Osteoblast (primary cell): ENCODE measurements at regions not wholly inside any gene's neighbourhood (a gene's known extent, or its start where the extent isn't known, plus 50 kb on each side); places are given as distances from the start of the nearest gene placed in this dataset.
"Not testable (repeated sequence)": the region's sequence is repeated elsewhere in the genome, so short reads cannot be mapped to it uniquely, and the experiment has no call there.

Experiments
- DNase-seq: peaks from one replicate; pipeline ENCODE4 v3.0.0; 2011; ENCODE audit warnings: low spot score, mixed read lengths; ENCODE audit not compliant: insufficient read length; ENCODE audit errors: missing footprints
- H2AFZ ChIP-seq: 2 replicates; pipeline ENCODE4 v1.6.0; 2011; ENCODE audit warnings: mild to moderate bottlenecking, low read length
- H3K27ac ChIP-seq: 2 replicates; pipeline ENCODE4 v1.5.1; 2011; ENCODE audit warnings: mild to moderate bottlenecking, low read depth, low read length, moderate library complexity
- H3K27me3 ChIP-seq: 2 replicates; pipeline ENCODE4 v1.6.0; 2012; ENCODE audit warnings: mild to moderate bottlenecking, control low read depth, inconsistent platforms, low read length, moderate library complexity; ENCODE audit not compliant: insufficient read depth
- H3K36me3 ChIP-seq: 2 replicates; pipeline ENCODE4 v1.5.1; 2011; ENCODE audit warnings: mild to moderate bottlenecking, low read length, control low read depth, moderate library complexity; ENCODE audit not compliant: insufficient read depth
- H3K4me1 ChIP-seq: 2 replicates; pipeline ENCODE4 v1.5.1; 2011; ENCODE audit warnings: mild to moderate bottlenecking, low read length, control low read depth, moderate library complexity; ENCODE audit not compliant: insufficient read depth
- H3K4me2 ChIP-seq: 2 replicates; pipeline ENCODE4 v1.6.0; 2011; ENCODE audit warnings: mild to moderate bottlenecking, low read length; ENCODE audit not compliant: insufficient read depth
- H3K4me3 ChIP-seq: fragments of 200-600 bp; sonication (generic); 3 replicates; pipeline ENCODE4 v1.5.1; 2012; ENCODE audit warnings: mild to moderate bottlenecking, low read length, inconsistent platforms; ENCODE audit not compliant: insufficient read depth
- H3K79me2 ChIP-seq: 2 replicates; pipeline ENCODE4 v1.6.0; 2012; ENCODE audit warnings: mild to moderate bottlenecking, low read length, control low read depth, inconsistent platforms; ENCODE audit not compliant: insufficient read depth
- H3K9me3 ChIP-seq: 2 replicates; pipeline ENCODE4 v1.5.1; 2011; ENCODE audit warnings: low read depth, low read length, control low read depth
- H4K20me1 ChIP-seq: 2 replicates; pipeline ENCODE4 v1.6.0; 2012; ENCODE audit warnings: mild to moderate bottlenecking, low read length, control low read depth; ENCODE audit not compliant: insufficient read depth

DNA sequence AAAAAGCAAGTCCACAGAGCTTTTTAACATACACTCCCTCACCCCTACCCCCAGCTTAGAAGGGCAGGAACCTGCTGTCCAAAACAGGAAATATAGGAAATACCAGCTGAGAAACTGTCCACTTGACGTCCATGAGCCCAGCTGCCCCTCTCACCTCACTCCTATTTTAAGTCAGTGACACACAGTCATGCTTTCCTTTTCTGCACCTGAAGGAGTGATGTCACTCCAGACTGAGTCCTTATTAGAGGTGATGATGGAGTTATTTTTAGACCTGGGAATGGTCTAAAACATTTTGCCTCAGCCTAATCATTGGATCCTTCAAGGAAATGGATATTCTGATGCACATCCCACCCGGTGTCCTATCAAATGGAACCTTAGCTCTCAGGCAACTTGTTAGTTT, 217.8 kb downstream of the BCL2L11 start:
- H3K36me3 ChIP-seq, H3K27ac ChIP-seq, H2AFZ ChIP-seq, H3K4me1 ChIP-seq, H3K9me3 ChIP-seq, H3K27me3 ChIP-seq, H3K79me2 ChIP-seq, DNase-seq, H3K4me2 ChIP-seq, H3K4me3 ChIP-seq, H4K20me1 ChIP-seq: not testable (repeated sequence)

DNA sequence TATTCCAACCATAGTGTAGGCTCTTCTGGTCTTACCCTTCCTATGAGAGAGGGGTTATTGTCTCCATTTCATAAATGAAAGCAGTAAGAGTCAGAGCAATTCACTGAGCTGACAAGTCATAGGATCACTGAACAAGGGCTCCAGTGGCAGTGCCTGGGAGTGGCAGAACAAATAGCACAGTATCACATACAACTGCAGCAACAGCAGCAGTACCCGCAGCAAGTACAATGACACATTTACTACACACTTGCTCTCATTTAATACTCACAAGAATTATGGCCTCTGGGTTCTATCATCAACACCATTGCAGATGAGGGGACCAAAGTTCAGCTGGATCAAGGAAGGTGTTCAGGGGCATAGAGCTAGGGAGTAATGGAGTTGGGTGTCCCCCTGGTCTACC, 218.8 kb downstream of the BCL2L11 start:
- not testable (repeated sequence) for H3K36me3 ChIP-seq, H3K79me2 ChIP-seq, H3K9me3 ChIP-seq, H3K4me1 ChIP-seq, H3K4me3 ChIP-seq, H3K27ac ChIP-seq, DNase-seq, H3K4me2 ChIP-seq, H3K27me3 ChIP-seq, H2AFZ ChIP-seq, H4K20me1 ChIP-seq

DNA sequence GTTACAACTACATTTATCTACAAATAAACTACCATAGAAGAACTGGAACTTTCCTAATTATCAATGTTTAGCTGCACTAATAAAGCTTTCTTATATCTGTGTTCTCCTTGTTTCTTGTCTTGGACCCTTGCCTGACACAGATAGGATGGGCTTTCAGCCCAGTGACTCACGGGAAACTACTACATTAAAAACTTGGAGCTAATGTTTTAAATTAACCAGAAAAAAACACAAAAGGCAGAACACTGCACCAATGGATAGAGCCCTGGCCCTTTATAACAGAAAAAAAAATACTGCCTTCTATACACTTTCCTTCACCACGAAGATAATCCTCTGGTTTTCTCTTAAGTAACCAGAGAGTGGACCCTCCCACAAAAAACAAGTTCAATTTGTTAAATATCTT, 223.9 kb downstream of the BCL2L11 start:
- H3K4me3 ChIP-seq, H3K36me3 ChIP-seq, H2AFZ ChIP-seq, H3K79me2 ChIP-seq, H4K20me1 ChIP-seq, DNase-seq, H3K4me2 ChIP-seq, H3K9me3 ChIP-seq, H3K27me3 ChIP-seq, H3K4me1 ChIP-seq, H3K27ac ChIP-seq: not testable (repeated sequence)

DNA sequence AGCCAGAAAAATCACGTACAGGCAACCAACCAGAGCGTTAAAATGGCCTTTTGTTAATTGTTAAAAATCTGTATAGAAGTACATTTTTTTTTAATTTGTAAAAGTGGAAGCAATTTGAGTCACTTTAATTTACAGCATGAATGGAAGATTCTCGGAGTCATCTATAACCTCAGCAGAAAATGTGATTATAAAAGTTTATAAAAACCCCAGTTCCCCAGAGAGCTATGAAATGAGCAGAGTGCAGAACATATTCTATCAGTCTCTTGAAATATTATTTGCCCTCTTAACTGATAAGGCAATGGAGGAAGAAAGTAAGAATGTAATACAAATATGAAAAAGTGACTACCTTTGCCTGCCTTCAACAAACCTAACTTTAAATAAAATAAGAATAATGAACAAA, 224.7 kb downstream of the BCL2L11 start:
- not testable (repeated sequence) for H3K79me2 ChIP-seq, H2AFZ ChIP-seq, H3K4me1 ChIP-seq, H3K27me3 ChIP-seq, H3K9me3 ChIP-seq, H3K27ac ChIP-seq, H3K4me2 ChIP-seq, H4K20me1 ChIP-seq, H3K4me3 ChIP-seq, DNase-seq, H3K36me3 ChIP-seq

DNA sequence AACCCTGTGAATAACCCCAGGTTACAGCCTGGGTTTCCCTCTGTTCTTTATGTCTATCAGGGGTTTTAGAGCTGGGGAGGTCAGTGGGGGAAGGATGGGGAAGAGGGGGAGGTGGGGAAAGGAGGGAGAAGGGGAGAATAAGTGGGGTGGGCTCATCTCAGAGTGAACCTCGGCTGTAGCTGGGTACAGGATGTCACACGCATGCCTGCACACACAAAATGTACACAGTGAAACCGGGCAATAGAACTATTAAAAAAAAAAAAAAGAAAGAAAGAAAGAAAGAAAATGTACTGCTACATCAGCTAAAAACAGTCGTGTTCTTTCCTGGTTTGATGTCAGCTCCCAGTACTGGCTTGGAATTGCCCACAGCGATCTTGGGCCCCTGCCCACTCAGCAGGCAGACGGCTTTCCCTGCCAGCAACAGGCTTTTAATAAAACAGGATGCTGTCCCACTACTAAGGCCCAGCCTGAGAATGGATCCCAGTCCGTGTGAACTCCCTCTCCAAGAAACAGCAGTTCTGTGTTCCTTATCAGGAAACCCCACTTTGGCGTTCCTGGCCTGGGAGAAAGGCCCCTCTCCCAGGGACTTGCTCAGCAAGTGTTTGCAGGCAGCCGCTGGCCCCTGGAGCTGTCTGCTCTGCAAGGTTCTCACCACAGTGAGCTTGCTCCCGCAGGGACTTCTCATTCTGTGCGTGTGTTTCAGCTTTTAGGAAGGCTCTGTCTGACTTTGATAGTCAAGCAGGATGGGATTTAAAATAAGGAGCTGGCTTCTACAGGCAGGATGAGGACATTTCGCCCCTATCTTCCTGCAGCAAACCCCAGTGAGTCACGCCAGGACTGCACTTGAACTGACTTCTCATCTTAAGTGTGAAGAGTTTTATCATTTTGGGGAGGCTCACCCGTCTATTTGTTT, 225.6 kb downstream of the BCL2L11 start:
- H4K20me1 ChIP-seq, H3K27me3 ChIP-seq, DNase-seq, H3K9me3 ChIP-seq, H3K79me2 ChIP-seq, H3K36me3 ChIP-seq, H2AFZ ChIP-seq, H3K4me1 ChIP-seq, H3K4me3 ChIP-seq, H3K27ac ChIP-seq, H3K4me2 ChIP-seq: not testable (repeated sequence)

DNA sequence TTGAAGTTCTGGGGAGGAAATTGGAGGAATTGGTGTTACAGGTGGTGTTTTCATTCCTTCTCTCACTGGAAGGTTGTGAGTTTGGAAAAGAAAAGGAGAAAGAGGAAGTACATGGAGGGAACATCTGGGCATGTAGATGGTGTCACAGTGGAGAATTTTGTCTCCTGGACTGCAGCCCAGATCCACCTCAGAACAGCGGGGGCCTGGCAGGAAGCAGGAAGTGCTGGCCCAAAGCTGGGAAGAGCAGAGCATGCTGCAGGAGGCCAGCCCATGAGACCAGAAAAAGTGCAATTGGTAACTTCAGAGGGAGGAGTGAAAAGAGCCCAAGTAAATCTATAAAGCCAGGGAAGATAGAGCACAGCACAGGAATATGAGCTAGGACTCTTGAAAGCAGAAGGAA, 227.0 kb downstream of the BCL2L11 start:
- H3K27me3 ChIP-seq, H2AFZ ChIP-seq, H3K9me3 ChIP-seq, H3K4me1 ChIP-seq, H4K20me1 ChIP-seq, H3K4me2 ChIP-seq, H3K27ac ChIP-seq, DNase-seq, H3K4me3 ChIP-seq, H3K36me3 ChIP-seq, H3K79me2 ChIP-seq: not testable (repeated sequence)

DNA sequence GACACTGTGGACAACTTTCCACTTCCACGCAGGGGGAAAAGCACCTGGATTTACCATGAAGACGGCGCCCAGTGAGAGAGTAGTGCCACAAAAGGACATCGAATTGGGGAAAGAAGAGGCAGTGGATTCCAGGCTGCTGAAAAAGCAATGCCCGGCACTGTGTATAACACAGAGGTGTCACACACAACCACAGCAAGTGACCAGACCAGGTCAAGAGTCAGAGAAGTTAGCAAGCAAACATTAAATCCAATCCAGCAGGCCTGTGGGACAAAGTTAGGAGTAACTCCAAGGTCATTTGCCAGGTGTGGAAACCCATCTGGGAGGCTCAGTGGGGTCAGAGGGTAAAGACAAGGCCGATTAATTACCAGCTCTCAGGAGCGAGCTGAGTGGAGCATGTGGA, 227.6 kb downstream of the BCL2L11 start:
- not testable (repeated sequence) for H3K9me3 ChIP-seq, H3K4me1 ChIP-seq, H2AFZ ChIP-seq, H3K36me3 ChIP-seq, H3K27ac ChIP-seq, DNase-seq, H3K4me3 ChIP-seq, H3K27me3 ChIP-seq, H4K20me1 ChIP-seq, H3K79me2 ChIP-seq, H3K4me2 ChIP-seq

DNA sequence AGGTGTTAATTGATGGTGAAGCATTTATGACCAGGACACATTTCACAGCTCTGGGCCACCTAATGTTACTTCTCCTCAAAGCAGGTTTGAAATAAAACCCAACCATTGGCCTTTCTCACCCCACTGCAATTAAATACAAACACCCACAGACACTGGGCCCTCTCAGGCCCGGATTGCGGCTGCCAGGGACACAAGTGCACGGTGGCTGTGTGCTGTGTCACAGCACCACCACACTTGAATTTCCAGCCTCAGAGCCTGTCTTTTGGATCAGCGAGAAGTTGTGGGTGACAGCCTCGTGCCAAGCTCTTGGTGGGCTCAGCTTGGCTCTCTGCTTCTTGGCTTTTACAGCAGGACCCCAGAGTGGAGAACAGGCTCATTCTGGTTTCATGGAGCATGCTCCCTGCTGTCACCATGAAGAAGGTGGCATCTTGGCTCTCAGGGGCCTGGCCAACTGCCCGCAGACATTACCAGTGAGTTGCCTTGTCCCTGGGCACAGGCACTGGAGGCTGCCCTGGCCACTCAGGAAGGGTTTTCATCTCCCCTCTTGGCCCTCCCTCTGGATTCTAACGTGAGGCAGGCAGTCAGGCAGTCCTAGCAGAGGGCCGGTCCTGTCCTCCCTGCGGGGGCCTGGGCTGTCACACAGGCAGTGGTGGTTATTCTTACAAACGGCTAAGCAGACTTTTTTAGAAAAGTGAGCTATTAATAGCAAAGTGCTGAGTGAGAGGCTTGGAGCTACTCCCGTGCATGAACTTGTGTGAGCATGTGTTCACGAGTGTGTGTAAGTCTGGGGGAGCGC, 234.5 kb downstream of the BCL2L11 start:
- not testable (repeated sequence) for H4K20me1 ChIP-seq, DNase-seq, H3K4me2 ChIP-seq, H3K36me3 ChIP-seq, H3K27ac ChIP-seq, H3K79me2 ChIP-seq, H3K27me3 ChIP-seq, H2AFZ ChIP-seq, H3K4me1 ChIP-seq, H3K9me3 ChIP-seq, H3K4me3 ChIP-seq
